Aorta (tissue), 5 donors: ENCODE measurements at regions not wholly inside any gene's neighbourhood (a gene's known extent, or its start where the extent isn't known, plus 50 kb on each side); places are given as distances from the start of the nearest gene placed in this dataset.

ENCODE experiments used
- ATAC-seq: fragments of 200-7000 bp; cut with Tn5 transposase; one replicate; pipeline ENCODE4 v1.9.1; 2022; ENCODE audit warnings: moderate library complexity; ENCODE audit not compliant: low FRiP score
- DNase-seq, 2 donors: peaks; one replicate each; pipeline ENCODE4 v3.0.0-alpha.2; 2020
- H3K27ac ChIP-seq, 2 donors: one replicate each; pipeline ENCODE4 v1.5.1; 2013; ENCODE audit warnings: low read length in 2 of 2, mild to moderate bottlenecking in 2 of 2, moderate library complexity in 2 of 2, control low read depth in 1 of 2, inconsistent platforms in 1 of 2, low read depth in 1 of 2
- H3K27me3 ChIP-seq, 2 donors: one replicate each; pipeline ENCODE4 v1.6.1; 2013; ENCODE audit warnings: control low read depth in 1 of 2, low read length in 1 of 2, mild to moderate bottlenecking in 1 of 2, moderate library complexity in 1 of 2; ENCODE audit not compliant: insufficient read depth in 2 of 2, control insufficient read depth in 1 of 2
- H3K36me3 ChIP-seq, 2 donors: one replicate each; pipeline ENCODE4 v1.6.1; 2013; ENCODE audit warnings: control low read depth in 1 of 2, low read length in 1 of 2, mild to moderate bottlenecking in 1 of 2; ENCODE audit not compliant: insufficient read depth in 2 of 2, control insufficient read depth in 1 of 2
- H3K4me1 ChIP-seq, 2 donors: one replicate each; pipeline ENCODE4 v1.6.1; 2013; ENCODE audit warnings: low read length in 2 of 2, control low read depth in 1 of 2, mild to moderate bottlenecking in 1 of 2, moderate library complexity in 1 of 2; ENCODE audit not compliant: insufficient read depth in 2 of 2, control insufficient read depth in 1 of 2
- H3K4me3 ChIP-seq, 2 donors: one replicate each; pipeline ENCODE4 v1.5.1; 2013; ENCODE audit warnings: low read length in 2 of 2, control low read depth in 1 of 2, mild to moderate bottlenecking in 1 of 2
- H3K9me3 ChIP-seq: one replicate; pipeline ENCODE4 v1.6.1; 2013; ENCODE audit warnings: mild to moderate bottlenecking, low read length; ENCODE audit not compliant: control insufficient read depth
- WGBS, 2 donors: extraction: QIAGEN DNeasy Blood & Tissue Kit; methylation state at CpG; one replicate each; pipeline ENCODE4 v1.1.7; 2013; 5-methylcytosine and 5-hydroxymethylcytosine counted together
- intact Hi-C, 2 donors: fragments of 100-400 bp; cut with DNase I; formaldehyde crosslinking; loops; one replicate each; pipeline versions ENCODE4 v1.14.2 to v1.15.0; 2022
- donor health status: healthy with polysubstance abuse.
- donor health status: Bipolar disorder and iron deficiency.
- donor health status: DM: no; HTN: no; CAD: no.
- donor health status: DM: no; HTN: no; CAD: no.
- donor health status: DM: yes; HTN: yes; CAD: no.

DNA sequence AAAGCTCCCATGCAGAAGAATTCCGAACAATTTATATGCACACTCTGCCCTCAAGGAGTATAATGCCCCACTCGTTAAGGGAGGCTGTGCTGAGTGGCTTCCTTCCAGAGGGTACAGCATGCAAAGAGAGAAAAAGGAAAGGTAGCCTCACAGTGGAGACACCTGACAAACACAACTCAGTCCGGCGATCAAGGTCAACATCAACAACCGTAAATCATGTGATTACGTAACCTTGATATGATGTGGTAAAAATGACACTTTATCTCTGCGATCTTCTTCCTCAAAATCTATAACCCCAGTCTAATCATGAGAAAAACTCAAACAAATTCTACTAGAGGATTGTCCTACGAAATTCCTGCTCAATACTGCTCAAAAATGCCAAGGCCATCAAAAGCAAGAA lies 400.5 kb upstream of the CCDC196 start:
- peaks cover 2% of the 10 kb centered on the region for H3K9me3 ChIP-seq

GRCh38 chr14:66087231-66087630 lies 398.9 kb upstream of the CCDC196 start:
- no peak overlapping the region for H3K27ac ChIP-seq
- DNase-seq (no peak), ATAC-seq (no peak)
- H3K4me1 ChIP-seq = no peaks in the 10 kb centered on the region
- WGBS, 2 donors = 63 to 77% methylated on average over 4 of the region's 4 CpGs
- H3K4me3 ChIP-seq = no peak overlapping the region
- intact Hi-C loops = no loop called here
- peaks cover 2% of the 10 kb centered on the region for H3K9me3 ChIP-seq
- H3K36me3 ChIP-seq = no peaks in the 10 kb centered on the region
- H3K27me3 ChIP-seq = no peaks in the 10 kb centered on the region

More for the DNA sequence above, 400.5 kb upstream of the CCDC196 start:
- Histone ChIP-seq H3K4me3 (no peak overlapping the region), H3K27ac (no peak overlapping the region), H3K27me3 (no peaks in the 10 kb centered on the region), H3K36me3 (no peaks in the 10 kb centered on the region), H3K4me1 (no peaks in the 10 kb centered on the region)
- 87 to 89% methylated on average over 8 of the region's 8 CpGs for WGBS, 2 donors
- intact Hi-C loops = no loop called here
- no peak for ATAC-seq
- DNase-seq = no peak

DNA sequence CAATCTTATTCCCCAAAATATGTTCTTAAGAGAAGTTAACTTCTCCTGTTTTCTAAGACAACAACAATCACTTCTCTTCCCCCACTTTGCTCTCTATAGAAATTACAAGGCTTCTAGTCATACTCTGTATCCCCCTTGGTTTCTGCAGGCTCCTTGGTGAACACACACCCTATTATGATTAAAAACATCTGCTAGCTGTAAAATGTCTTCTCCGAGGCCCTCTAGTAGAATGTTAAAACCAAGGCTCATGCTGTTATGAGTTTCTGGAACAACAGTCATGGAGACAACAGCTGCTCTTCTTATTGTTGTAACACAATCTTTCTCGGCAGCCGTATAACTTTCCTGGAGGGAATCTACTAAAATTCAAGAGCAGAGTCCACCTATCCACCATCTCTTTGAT lies 397.5 kb upstream of the CCDC196 start:
- intact Hi-C loops = no loop called here
- DNase-seq (no peak), ATAC-seq (no peak)
- no peaks in the 10 kb centered on the region for H3K4me1 ChIP-seq
- H3K27me3 ChIP-seq = no peaks in the 10 kb centered on the region
- no peak overlapping the region for H3K27ac ChIP-seq
- H3K4me3 ChIP-seq = no peak overlapping the region
- H3K36me3 ChIP-seq = no peaks in the 10 kb centered on the region
- no peaks in the 10 kb centered on the region for H3K9me3 ChIP-seq
- WGBS, 2 donors = 44 to 58% methylated on average over 3 of the region's 3 CpGs

GRCh38 chr14:66092206-66092605 lies 394.0 kb upstream of the CCDC196 start:
- no peak overlapping the region for H3K4me3 ChIP-seq
- H3K36me3 ChIP-seq = no peaks in the 10 kb centered on the region
- 61 to 67% methylated on average over 1 of the region's 1 CpG for WGBS, 2 donors
- ATAC-seq (no peak), DNase-seq (no peak)
- no peaks in the 10 kb centered on the region for H3K27me3 ChIP-seq
- H3K9me3 ChIP-seq = no peaks in the 10 kb centered on the region
- intact Hi-C loops = no loop called here
- no peaks in the 10 kb centered on the region for H3K4me1 ChIP-seq
- H3K27ac ChIP-seq = no peak overlapping the region

DNA sequence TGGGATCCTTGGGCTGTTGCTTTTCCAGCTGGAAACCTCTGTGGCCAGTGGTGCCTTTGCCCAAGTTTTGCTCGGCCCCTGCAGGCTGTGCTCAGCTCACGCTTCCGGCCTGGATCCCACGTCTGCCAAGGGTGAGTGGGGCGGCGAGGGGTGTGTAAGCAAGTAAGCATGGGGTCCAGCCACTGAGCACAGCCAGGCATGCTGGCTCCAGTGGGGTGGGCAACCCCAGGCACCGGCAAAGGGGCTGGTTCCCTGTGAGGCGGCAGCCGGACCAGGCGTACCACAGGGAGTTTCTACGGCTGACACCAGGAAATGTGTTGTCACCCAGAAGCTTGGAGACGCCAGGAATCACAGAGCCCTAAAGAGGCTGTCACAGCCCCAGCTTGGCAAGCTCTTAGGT lies 393.4 kb upstream of the CCDC196 start:
- no peaks in the 10 kb centered on the region for H3K4me1 ChIP-seq
- intact Hi-C loops = no loop called here
- H3K27ac ChIP-seq = no peak overlapping the region
- H3K27me3 ChIP-seq = no peaks in the 10 kb centered on the region
- DNase-seq (no peak), ATAC-seq (no peak)
- H3K36me3 ChIP-seq = no peaks in the 10 kb centered on the region
- H3K9me3 ChIP-seq = no peaks in the 10 kb centered on the region
- H3K4me3 ChIP-seq = no peak overlapping the region
- 87 to 89% methylated on average over 12 of the region's 12 CpGs for WGBS, 2 donors

- DNase-seq (no peak), ATAC-seq (peak; percentile 47)
- Histone ChIP-seq H3K9me3 (no peaks in the 10 kb centered on the region), H3K27ac (no peak overlapping the region), H3K36me3 (no peaks in the 10 kb centered on the region), H3K27me3 (no peaks in the 10 kb centered on the region), H3K4me1 (no peaks in the 10 kb centered on the region), H3K4me3 (no peak overlapping the region)
- WGBS, 2 donors = 93 to 94% methylated on average over 33 to 38 of the region's 38 CpGs
- intact Hi-C loops = no loop called here
Measured at GRCh38 chr14:66094001-66094727, 392.0 kb upstream of the CCDC196 start.

DNA sequence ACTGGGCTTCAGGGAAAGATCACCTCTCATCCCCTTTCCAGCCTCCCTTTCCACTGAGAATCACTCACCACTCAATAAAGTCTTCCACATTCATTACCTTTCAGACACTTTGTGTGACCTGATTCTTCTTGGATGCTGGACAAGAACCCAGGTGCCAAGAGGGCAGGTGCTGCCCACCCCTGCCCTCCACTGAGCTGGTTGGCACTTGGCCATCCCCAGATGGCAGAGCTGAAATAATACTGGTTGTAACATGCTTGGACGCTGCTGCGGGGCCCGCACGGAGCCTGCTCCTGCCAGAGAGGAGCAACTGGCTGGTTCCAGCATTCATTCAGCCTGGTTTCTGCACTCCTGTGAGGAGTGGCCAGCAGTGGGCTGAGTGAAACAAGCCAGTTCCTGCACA lies 386.7 kb upstream of the CCDC196 start:
- no peak overlapping the region for H3K27ac ChIP-seq
- no peaks in the 10 kb centered on the region for H3K9me3 ChIP-seq
- ATAC-seq (no peak), DNase-seq (no peak)
- no peaks in the 10 kb centered on the region for H3K4me1 ChIP-seq
- intact Hi-C loops = no loop called here
- no peaks in the 10 kb centered on the region for H3K27me3 ChIP-seq
- no peaks in the 10 kb centered on the region for H3K36me3 ChIP-seq
- no peak overlapping the region for H3K4me3 ChIP-seq
- WGBS, 2 donors = 74 to 81% methylated on average over 4 of the region's 4 CpGs

GRCh38 chr14:66099931-66100330 lies 386.2 kb upstream of the CCDC196 start:
- Histone ChIP-seq H3K4me3 (no peak overlapping the region), H3K36me3 (no peaks in the 10 kb centered on the region), H3K4me1 (no peaks in the 10 kb centered on the region), H3K9me3 (no peaks in the 10 kb centered on the region), H3K27me3 (no peaks in the 10 kb centered on the region), H3K27ac (no peak overlapping the region)
- ATAC-seq = no peak
- intact Hi-C loops = no loop called here
- no peak for DNase-seq
- 93 to 95% methylated on average over 1 of the region's 1 CpG for WGBS, 2 donors

DNA sequence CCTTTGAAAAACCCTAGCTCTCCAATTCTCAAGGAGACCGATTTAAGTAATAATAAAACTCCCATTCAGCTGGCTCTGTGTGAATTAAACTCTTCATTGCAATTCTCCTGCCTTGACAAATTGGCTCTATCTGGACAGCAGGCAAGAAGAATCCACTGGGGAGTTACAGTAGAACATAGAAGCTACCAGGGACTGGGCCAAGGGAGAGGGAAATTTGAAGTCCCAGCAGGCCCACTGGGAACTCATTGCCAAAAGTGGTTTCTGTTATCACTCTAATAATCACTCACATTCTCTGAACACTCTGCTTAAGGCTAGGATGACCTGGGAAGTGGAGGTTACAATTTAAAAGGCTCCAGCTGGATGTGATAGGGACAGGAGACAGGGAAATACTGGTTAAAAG lies 384.5 kb upstream of the CCDC196 start:
- H3K27me3 ChIP-seq = no peaks in the 10 kb centered on the region
- 88 to 90% methylated on average over 1 of the region's 1 CpG for WGBS, 2 donors

More for the DNA sequence above, 384.5 kb upstream of the CCDC196 start:
- H3K4me3 ChIP-seq = no peak overlapping the region
- no peak for ATAC-seq
- H3K36me3 ChIP-seq = no peaks in the 10 kb centered on the region
- no peak overlapping the region for H3K27ac ChIP-seq
- DNase-seq = no peak
- no peaks in the 10 kb centered on the region for H3K9me3 ChIP-seq
- intact Hi-C loops = no loop called here
- no peaks in the 10 kb centered on the region for H3K4me1 ChIP-seq
